Parathyroid adenoma (tissue), 2 donors: ENCODE measurements at regions not wholly inside any gene's neighbourhood (a gene's known extent, or its start where the extent isn't known, plus 50 kb on each side); places are given as distances from the start of the nearest gene placed in this dataset.
"Not testable (repeated sequence)": the region's sequence is repeated elsewhere in the genome, so short reads cannot be mapped to it uniquely, and the experiment has no call there.

Source experiments
- H2AFZ ChIP-seq: fragments of 300-600 bp; sonication (generic); one replicate; pipeline ENCODE4 v1.7.0; 2017; ENCODE audit warnings: antibody characterized with exemption, mild to moderate bottlenecking
- H3K27ac ChIP-seq: fragments of 300-600 bp; sonication (generic); one replicate; pipeline ENCODE4 v1.7.0; 2017
- H3K27me3 ChIP-seq: fragments of 300-600 bp; sonication (generic); one replicate; pipeline ENCODE4 v1.7.0; 2017; ENCODE audit warnings: low read length; ENCODE audit not compliant: control insufficient read depth, insufficient read depth
- H3K36me3 ChIP-seq: fragments of 300-600 bp; sonication (generic); one replicate; pipeline ENCODE4 v1.7.0; 2017; ENCODE audit warnings: low read length; ENCODE audit not compliant: control insufficient read depth, insufficient read depth
- H3K4me1 ChIP-seq: fragments of 300-600 bp; sonication (generic); one replicate; pipeline ENCODE4 v1.7.0; 2017; ENCODE audit warnings: control low read depth
- H3K4me2 ChIP-seq: fragments of 300-600 bp; sonication (generic); one replicate; pipeline ENCODE4 v1.7.0; 2017; ENCODE audit warnings: low read length
- H3K4me3 ChIP-seq: fragments of 300-600 bp; sonication (generic); one replicate; pipeline ENCODE4 v1.7.0; 2017; ENCODE audit warnings: low read depth, low read length
- H3K79me2 ChIP-seq: fragments of 300-600 bp; sonication (generic); one replicate; pipeline ENCODE4 v1.7.0; 2017; ENCODE audit warnings: control low read depth
- H3K9ac ChIP-seq: fragments of 300-600 bp; sonication (generic); one replicate; pipeline ENCODE4 v1.7.0; 2017; ENCODE audit warnings: mild to moderate bottlenecking
- H3K9me3 ChIP-seq: fragments of 300-600 bp; sonication (generic); one replicate; pipeline ENCODE4 v1.7.0; 2017; ENCODE audit warnings: low read length; ENCODE audit not compliant: control insufficient read depth
- TF ChIP-seq, protein P1 (sequence below): fragments of 300-600 bp; sonication (generic); IDR thresholded peaks from one replicate; pipeline ENCODE4 v1.7.0; 2017; ENCODE audit warnings: antibody characterized with exemption, mild to moderate bottlenecking
- donor health status: primary hyperparathyroidism.

DNA sequence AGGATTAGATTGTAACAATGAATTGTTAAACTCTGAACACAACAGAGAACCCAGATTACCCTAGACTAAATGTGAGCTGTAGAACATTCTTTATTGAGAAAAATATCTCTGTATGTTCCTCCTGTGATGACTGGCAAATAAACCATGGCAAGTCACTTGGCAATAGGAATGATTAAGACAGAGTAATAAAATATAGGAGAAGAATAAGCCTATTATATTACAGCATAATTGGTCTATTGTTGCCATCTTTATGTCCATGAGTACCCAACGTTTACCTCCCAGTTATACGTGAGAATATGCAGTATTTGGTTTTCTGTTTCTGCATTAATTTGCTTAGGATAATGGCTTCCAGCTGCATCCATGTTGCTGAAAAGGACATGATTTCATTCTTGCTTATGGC, 211.2 kb upstream of the AVPR1A start:
- Histone ChIP-seq H3K4me3 (no peak overlapping the region), H3K27ac (no peak overlapping the region), H3K9me3 (no peaks in the 10 kb centered on the region), H3K9ac (no peak overlapping the region), H3K36me3 (no peaks in the 10 kb centered on the region), H3K79me2 (no peaks in the 10 kb centered on the region), H3K4me1 (no peaks in the 10 kb centered on the region), H2AFZ (no peak overlapping the region), H3K27me3 (no peaks in the 10 kb centered on the region), H3K4me2 (no peak overlapping the region)
- TF ChIP-seq, protein P1, sequence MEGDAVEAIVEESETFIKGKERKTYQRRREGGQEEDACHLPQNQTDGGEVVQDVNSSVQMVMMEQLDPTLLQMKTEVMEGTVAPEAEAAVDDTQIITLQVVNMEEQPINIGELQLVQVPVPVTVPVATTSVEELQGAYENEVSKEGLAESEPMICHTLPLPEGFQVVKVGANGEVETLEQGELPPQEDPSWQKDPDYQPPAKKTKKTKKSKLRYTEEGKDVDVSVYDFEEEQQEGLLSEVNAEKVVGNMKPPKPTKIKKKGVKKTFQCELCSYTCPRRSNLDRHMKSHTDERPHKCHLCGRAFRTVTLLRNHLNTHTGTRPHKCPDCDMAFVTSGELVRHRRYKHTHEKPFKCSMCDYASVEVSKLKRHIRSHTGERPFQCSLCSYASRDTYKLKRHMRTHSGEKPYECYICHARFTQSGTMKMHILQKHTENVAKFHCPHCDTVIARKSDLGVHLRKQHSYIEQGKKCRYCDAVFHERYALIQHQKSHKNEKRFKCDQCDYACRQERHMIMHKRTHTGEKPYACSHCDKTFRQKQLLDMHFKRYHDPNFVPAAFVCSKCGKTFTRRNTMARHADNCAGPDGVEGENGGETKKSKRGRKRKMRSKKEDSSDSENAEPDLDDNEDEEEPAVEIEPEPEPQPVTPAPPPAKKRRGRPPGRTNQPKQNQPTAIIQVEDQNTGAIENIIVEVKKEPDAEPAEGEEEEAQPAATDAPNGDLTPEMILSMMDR = no peak

DNA sequence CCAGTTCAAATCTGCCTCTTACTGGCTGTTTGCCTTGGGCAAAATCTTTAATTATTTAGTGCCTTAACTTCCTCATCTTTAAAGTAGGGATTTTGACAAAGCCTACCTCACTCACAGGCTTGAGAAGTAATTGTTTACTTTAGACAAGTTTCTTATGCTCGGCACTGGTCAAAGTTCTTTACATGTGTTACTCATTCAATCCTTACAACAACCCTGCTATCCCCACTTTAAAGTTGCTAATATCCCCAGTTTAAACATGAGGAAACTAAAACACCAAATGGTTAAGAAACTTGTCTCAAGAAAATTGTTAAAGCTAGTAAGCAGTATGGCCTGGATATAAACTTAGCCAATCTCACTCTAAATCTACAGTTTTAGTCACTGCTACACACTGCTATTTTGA, 204.0 kb upstream of the AVPR1A start:
- H3K36me3 ChIP-seq = no peaks in the 10 kb centered on the region
- H3K9me3 ChIP-seq = no peaks in the 10 kb centered on the region
- H2AFZ ChIP-seq = no peak overlapping the region
- no peaks in the 10 kb centered on the region for H3K4me1 ChIP-seq
- H3K4me2 ChIP-seq = no peak overlapping the region
- TF ChIP-seq, protein P1 = no peak
- H3K27ac ChIP-seq = no peak overlapping the region
- no peaks in the 10 kb centered on the region for H3K79me2 ChIP-seq
- H3K27me3 ChIP-seq = no peaks in the 10 kb centered on the region
- H3K4me3 ChIP-seq = no peak overlapping the region
- H3K9ac ChIP-seq = no peak overlapping the region

DNA sequence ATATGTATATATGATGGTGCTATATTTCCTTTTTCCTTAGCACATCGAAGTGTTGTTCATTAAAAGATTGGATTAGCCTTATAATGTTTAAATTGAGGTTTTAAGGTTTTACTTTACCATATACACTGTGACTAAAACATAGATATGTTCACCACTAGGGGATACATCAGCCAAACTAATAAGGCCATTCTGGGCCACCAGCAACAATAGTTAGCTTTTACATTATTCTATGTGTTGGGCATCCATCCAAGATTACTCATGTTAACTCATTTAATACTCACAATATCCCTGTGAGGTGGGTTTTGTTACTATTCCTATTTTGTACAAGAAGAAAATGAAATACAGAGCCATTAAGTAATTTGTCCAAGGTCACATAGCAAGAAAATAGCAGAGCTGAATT, 202.6 kb upstream of the AVPR1A start:
- H3K4me3 ChIP-seq = no peak overlapping the region
- no peaks in the 10 kb centered on the region for H3K27me3 ChIP-seq
- H3K9ac ChIP-seq = no peak overlapping the region
- TF ChIP-seq, protein P1 = no peak
- peaks cover 5% of the 10 kb centered on the region for H3K4me1 ChIP-seq
- no peaks in the 10 kb centered on the region for H3K36me3 ChIP-seq
- H3K4me2 ChIP-seq = no peak overlapping the region
- no peaks in the 10 kb centered on the region for H3K9me3 ChIP-seq
- H2AFZ ChIP-seq = no peak overlapping the region
- no peaks in the 10 kb centered on the region for H3K79me2 ChIP-seq
- no peak overlapping the region for H3K27ac ChIP-seq

DNA sequence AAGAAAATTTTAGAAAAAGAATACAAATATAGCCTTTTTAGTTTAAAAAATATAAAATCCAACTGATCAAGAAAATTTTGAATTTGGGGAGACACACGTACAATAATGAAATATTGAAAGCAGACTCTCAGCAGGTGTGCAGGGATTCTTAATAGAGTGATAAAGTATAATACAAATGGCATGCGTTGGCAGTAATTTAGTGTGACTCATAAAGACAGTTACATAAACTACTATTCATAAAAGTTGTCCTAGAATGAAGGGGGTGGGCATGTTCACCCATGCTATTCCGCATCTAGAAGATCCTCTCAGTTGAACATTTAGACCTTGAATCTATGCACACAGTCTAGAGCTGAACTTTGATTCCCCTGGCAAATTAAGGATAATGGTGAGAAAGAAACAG, 200.4 kb upstream of the AVPR1A start:
- H3K36me3 ChIP-seq = no peaks in the 10 kb centered on the region
- H3K79me2 ChIP-seq = no peaks in the 10 kb centered on the region
- no peak overlapping the region for H3K9ac ChIP-seq
- peaks cover 5% of the 10 kb centered on the region for H3K4me1 ChIP-seq
- no peaks in the 10 kb centered on the region for H3K9me3 ChIP-seq
- H3K4me2 ChIP-seq = no peak overlapping the region
- TF ChIP-seq, protein P1 = no peak
- H2AFZ ChIP-seq = no peak overlapping the region
- no peak overlapping the region for H3K4me3 ChIP-seq
- H3K27ac ChIP-seq = no peak overlapping the region
- no peaks in the 10 kb centered on the region for H3K27me3 ChIP-seq

DNA sequence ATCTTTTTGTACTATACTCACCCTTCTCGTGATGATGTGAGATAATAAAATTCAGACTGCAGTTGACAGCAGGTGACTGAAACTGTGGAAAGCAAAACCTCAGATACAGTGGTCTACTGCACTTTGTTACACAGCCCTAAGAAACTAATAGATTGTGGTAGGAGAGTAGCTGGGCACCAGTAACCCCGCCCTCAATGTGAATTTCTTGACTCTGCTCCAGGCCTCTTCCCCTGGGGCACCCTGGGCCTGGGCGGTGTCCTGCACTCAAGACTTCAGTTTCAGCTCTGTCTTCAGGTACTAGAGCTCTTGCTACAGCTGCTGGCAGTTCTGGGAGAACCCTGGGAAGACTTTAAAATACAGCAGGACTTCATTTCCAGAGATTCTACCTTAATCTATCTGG, 197.6 kb upstream of the AVPR1A start:
- TF ChIP-seq, protein P1 = no peak

DNA sequence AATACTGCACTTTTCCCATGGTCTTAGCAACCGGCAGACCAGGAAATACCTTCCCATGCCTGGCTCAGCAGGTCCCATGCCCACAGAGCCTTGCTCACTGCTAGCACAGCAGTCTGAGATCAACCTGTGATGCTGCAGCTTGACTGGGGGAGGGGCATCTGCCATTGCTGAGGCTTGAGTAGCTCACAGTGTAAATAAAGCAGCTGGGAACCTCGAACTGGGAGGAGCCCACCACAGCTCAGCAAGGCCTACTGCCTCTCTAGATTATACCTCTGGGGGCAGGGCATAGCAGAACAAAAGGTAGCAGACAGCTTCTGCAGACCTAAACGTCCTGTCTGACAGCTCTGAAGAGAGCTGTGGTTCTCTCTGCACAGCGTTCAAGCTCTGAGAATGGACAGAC, 186.2 kb upstream of the AVPR1A start:
- H3K4me1 ChIP-seq, H3K4me3 ChIP-seq, H3K27me3 ChIP-seq, H3K79me2 ChIP-seq, H3K9me3 ChIP-seq, H2AFZ ChIP-seq, H3K9ac ChIP-seq, H3K27ac ChIP-seq, H3K4me2 ChIP-seq, H3K36me3 ChIP-seq: not testable (repeated sequence)

More for the DNA sequence above, 197.6 kb upstream of the AVPR1A start:
- Histone ChIP-seq H2AFZ (no peak overlapping the region), H3K9me3 (no peaks in the 10 kb centered on the region), H3K27me3 (no peaks in the 10 kb centered on the region), H3K79me2 (no peaks in the 10 kb centered on the region), H3K4me2 (no peak overlapping the region), H3K4me1 (peaks cover 5% of the 10 kb centered on the region), H3K27ac (no peak overlapping the region), H3K4me3 (no peak overlapping the region), H3K9ac (no peak overlapping the region), H3K36me3 (no peaks in the 10 kb centered on the region)
